Right lobe of liver (tissue), 6 donors: ENCODE measurements at regions not wholly inside any gene's neighbourhood (a gene's known extent, or its start where the extent isn't known, plus 50 kb on each side); places are given as distances from the start of the nearest gene placed in this dataset.

Experiments used
- ATAC-seq, 4 donors: fragments of 200-7000 bp; cut with Tn5 transposase; one replicate each; pipeline ENCODE4 v1.9.1; 2020; ENCODE audit warnings: mild to moderate bottlenecking in 4 of 4, moderate library complexity in 4 of 4
- DNase-seq, 3 donors: peaks; one replicate each; pipeline ENCODE4 v3.0.0-alpha.2; 2020
- H3K27ac ChIP-seq, 3 donors: fragments of 200-600 bp; one replicate each; pipeline ENCODE4 v1.8.0; 2022
- H3K27me3 ChIP-seq, 2 donors: fragments of 200-600 bp; one replicate each; pipeline ENCODE4 v1.8.0; 2022
- H3K36me3 ChIP-seq, 4 donors: fragments of 200-600 bp; sonication (generic) in 1 of 4; one replicate each; pipeline versions ENCODE4 v1.5.1 to v1.8.0; 2017 to 2022; ENCODE audit warnings: control low read depth in 1 of 4
- H3K4me1 ChIP-seq, 4 donors: fragments of 200-600 bp; sonication (generic) in 1 of 4; one replicate each; pipeline versions ENCODE4 v1.5.1 to v1.8.0; 2017 to 2022; ENCODE audit warnings: control low read depth in 1 of 4
- H3K4me3 ChIP-seq, 3 donors: fragments of 200-600 bp; one replicate each; pipeline ENCODE4 v1.8.0; 2022
- H3K9me3 ChIP-seq, 4 donors: fragments of 200-600 bp; sonication (generic) in 1 of 4; one replicate each; pipeline versions ENCODE4 v1.5.1 to v1.8.0; 2017 to 2022; ENCODE audit warnings: control low read depth in 1 of 4
- POLR2A ChIP-seq: fragments of 450-650 bp; IDR thresholded peaks from one replicate; pipeline ENCODE4 v1.6.1; 2017; ENCODE audit warnings: antibody characterized with exemption, mild to moderate bottlenecking
- WGBS: methylation state at CpG from one replicate; pipeline ENCODE4 v1.1.6; 2018; ENCODE audit warnings: low coverage, low lambda C conversion rate; ENCODE audit not compliant: insufficient coverage; ENCODE audit errors: missing lambda C conversion rate; 5-methylcytosine and 5-hydroxymethylcytosine counted together
- intact Hi-C, 2 donors: fragments of 100-400 bp; cut with DNase I; formaldehyde crosslinking; loops; one replicate each; pipeline versions ENCODE4 v1.11.2 to v1.14.1; 2022
- TF ChIP-seq, protein P1 (sequence below), 4 donors: fragments of 200-600 bp in 3 of 4; fragments of 450-650 bp in 1 of 4; IDR thresholded peaks; one replicate each; pipeline versions ENCODE4 v1.5.1 to v1.8.0; 2016 to 2022; ENCODE audit warnings: antibody characterized with exemption in 4 of 4, mild to moderate bottlenecking in 2 of 4
- donor health status: DM: no; HTN: yes; CAD: no.
- donor health status: DM: no; HTN: no; CAD: no.
- donor health status: DM: no; HTN: no; CAD: no.
- donor health status: DM: no; HTN: yes; CAD: no.
- donor health status: DM: no; HTN: yes; CAD: no.

DNA sequence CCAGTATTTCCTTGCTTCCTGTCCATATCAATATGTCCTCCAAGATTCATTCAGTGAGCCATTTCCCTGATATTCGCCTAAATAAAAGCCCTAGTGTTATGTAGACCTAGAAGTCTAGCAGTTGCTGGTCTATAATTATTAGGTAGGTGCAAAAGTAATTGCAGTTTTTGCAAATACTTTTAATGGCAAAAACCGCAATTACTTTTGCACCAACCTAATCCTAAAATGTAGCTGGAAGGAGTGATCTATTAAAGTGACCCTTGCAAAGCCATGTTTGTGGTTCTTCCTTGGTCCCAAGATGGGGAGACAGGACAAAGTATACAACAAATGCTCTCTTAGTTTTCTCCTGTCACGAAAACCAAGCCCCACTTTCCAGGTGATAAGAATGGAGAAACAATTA, 193.0 kb downstream of the IDS start:
- no peaks in the 10 kb centered on the region for H3K9me3 ChIP-seq
- H3K27ac ChIP-seq, result no peak overlapping the region
- no peaks in the 10 kb centered on the region for H3K4me1 ChIP-seq
- H3K36me3 ChIP-seq, result no peaks in the 10 kb centered on the region
- intact Hi-C loops, result no loop called here
- ATAC-seq (no peak), DNase-seq (no peak)
- TF ChIP-seq, protein P1, sequence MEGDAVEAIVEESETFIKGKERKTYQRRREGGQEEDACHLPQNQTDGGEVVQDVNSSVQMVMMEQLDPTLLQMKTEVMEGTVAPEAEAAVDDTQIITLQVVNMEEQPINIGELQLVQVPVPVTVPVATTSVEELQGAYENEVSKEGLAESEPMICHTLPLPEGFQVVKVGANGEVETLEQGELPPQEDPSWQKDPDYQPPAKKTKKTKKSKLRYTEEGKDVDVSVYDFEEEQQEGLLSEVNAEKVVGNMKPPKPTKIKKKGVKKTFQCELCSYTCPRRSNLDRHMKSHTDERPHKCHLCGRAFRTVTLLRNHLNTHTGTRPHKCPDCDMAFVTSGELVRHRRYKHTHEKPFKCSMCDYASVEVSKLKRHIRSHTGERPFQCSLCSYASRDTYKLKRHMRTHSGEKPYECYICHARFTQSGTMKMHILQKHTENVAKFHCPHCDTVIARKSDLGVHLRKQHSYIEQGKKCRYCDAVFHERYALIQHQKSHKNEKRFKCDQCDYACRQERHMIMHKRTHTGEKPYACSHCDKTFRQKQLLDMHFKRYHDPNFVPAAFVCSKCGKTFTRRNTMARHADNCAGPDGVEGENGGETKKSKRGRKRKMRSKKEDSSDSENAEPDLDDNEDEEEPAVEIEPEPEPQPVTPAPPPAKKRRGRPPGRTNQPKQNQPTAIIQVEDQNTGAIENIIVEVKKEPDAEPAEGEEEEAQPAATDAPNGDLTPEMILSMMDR (IDR thresholded peaks at IDR 0.05), result no peak
- TF ChIP-seq POLR2A, result no peak
- no peaks in the 10 kb centered on the region for H3K27me3 ChIP-seq
- no peak overlapping the region for H3K4me3 ChIP-seq
- WGBS, result 47% methylated on average over 3 of the region's 3 CpGs

DNA sequence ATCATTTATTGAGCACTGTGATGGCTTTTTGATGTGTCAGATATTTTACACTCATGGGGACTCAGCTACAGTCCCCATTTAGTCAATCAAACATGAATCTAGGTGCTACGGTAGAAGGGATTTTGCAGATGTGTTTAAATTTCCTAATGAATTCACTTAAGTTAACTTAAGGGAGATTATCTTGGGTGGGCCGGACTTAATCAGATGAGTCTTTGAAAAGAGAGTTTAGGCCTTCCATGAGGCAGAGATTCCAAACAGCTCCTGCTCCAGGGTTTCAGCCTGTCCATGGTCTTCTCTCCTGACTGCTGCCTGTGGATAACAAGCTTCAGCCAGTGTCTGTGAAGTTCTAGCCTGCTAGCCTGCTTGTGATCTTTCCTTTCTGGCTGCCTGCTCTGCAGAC, 202.4 kb downstream of the IDS start:
- DNase-seq (no peak), ATAC-seq (no peak)
- H3K9me3 ChIP-seq, result no peaks in the 10 kb centered on the region
- intact Hi-C loops, result no loop called here
- no peak overlapping the region for H3K27ac ChIP-seq
- H3K4me3 ChIP-seq, result no peak overlapping the region
- H3K27me3 ChIP-seq, result no peaks in the 10 kb centered on the region
- TF ChIP-seq, protein P1 (IDR thresholded peaks at IDR 0.05), result no peak
- TF ChIP-seq POLR2A, result no peak
- 92% methylated on average over 1 of the region's 2 CpGs for WGBS
- H3K36me3 ChIP-seq, result no peaks in the 10 kb centered on the region
- H3K4me1 ChIP-seq, result no peaks in the 10 kb centered on the region

DNA sequence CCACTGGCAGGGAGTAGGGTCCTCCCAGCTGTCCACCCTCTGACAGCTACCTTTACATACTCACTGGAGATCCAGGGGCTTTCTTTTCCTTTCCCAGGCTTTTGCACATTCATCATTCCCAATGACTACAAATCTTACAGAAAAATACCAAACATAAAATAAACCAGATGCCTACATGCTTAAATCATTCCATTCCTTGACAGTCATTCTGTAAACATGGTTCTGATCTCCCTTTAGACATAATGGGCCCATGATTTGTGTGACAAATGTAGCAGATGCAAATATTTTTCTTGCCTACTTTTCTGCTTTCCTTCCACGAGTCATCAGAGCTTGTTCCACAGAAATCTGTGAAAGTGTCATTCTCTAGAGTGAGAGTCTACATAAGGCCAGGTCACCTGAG, 207.0 kb downstream of the IDS start:
- Histone ChIP-seq H3K4me1 (no peaks in the 10 kb centered on the region), H3K27me3 (no peaks in the 10 kb centered on the region), H3K27ac (no peak overlapping the region), H3K4me3 (no peak overlapping the region), H3K36me3 (no peaks in the 10 kb centered on the region), H3K9me3 (no peaks in the 10 kb centered on the region)
- DNase-seq (no peak), ATAC-seq (no peak)
- WGBS, result 0% methylated on average over 1 of the region's 1 CpG
- intact Hi-C loops, result no loop called here
- TF ChIP-seq POLR2A, result no peak
- TF ChIP-seq, protein P1 (IDR thresholded peaks at IDR 0.05), result no peak

DNA sequence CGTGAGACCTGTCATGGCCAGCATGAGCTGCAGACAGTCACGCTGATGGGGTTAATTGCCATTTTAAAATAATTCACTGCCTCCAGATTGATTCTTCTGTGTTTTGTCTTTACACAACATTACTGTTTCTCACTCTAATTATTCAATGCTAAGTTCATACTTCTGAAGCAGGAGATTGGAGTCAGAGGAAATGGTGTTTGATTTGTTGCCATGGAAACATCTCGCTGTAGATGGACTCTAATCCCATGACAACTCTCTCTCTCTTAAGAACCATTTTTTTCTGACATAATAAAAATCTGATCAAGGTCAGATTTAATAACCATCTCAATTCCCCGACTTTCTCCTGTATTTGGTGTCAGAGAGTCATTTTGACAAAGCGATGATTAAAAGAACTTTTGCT, 209.0 kb downstream of the IDS start:
- TF ChIP-seq, protein P1 (IDR thresholded peaks at IDR 0.05), result no peak
- no peak for TF ChIP-seq POLR2A
- 57% methylated on average over 5 of the region's 5 CpGs for WGBS
- Histone ChIP-seq H3K9me3 (no peaks in the 10 kb centered on the region), H3K27me3 (no peaks in the 10 kb centered on the region), H3K4me1 (no peaks in the 10 kb centered on the region), H3K27ac (no peak overlapping the region), H3K36me3 (no peaks in the 10 kb centered on the region), H3K4me3 (no peak overlapping the region)
- intact Hi-C loops, result no loop called here
- DNase-seq, result no peak
- no peak for ATAC-seq

DNA sequence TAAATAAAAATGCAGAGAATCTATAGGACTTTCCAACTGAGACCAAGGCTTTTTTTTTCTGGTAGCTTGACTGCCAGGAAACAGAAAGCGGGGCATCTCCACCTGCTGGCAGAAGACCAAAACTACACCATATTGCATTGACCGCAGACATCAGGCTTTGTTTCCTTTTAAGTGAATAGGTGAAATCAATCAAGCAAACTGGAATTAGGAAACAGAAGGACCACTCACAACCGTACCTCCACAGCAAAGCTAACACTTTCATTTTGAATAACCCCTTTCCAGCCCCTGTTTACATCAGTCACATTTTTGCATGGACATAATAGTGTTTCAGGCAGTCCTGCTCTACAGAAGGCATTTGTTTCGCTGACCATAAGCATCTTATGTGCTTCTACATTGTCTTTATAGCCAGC, 218.2 kb downstream of the IDS start:
- 23% methylated on average over 4 of the region's 4 CpGs for WGBS
- no peak for TF ChIP-seq POLR2A
- TF ChIP-seq, protein P1 (IDR thresholded peaks at IDR 0.05), result peak; percentile 49 to 68 (median 61)

More for the DNA sequence above, 218.2 kb downstream of the IDS start:
- ATAC-seq, result peak; percentile 51 to 70 (median 68)
- Histone ChIP-seq H3K4me1 (no peaks in the 10 kb centered on the region), H3K27ac (no peak overlapping the region), H3K36me3 (no peaks in the 10 kb centered on the region), H3K9me3 (no peaks in the 10 kb centered on the region), H3K4me3 (no peak overlapping the region), H3K27me3 (no peaks in the 10 kb centered on the region)
- peak in 2 of 3 donors; percentile 24 to 41 for DNase-seq
- intact Hi-C loops, result no loop called here
